ENCODE measurements at regions not wholly inside any gene's neighbourhood (a gene's known extent, or its start where the extent isn't known, plus 50 kb on each side); places are given as distances from the start of the nearest gene placed in this dataset.

- H3K4me2 ChIP-seq (ENCODE audit: low read length), result no peak overlapping the region
- no peaks in the 10 kb centered on the region for H3K9me3 ChIP-seq (ENCODE audit: control insufficient read depth, low read length)
- H3K27me3 ChIP-seq (ENCODE audit: control insufficient read depth, insufficient read depth, low read length), result no peaks in the 10 kb centered on the region
- no peak overlapping the region for H3K4me3 ChIP-seq (ENCODE audit: low read depth, low read length)
- TF ChIP-seq, protein P1, sequence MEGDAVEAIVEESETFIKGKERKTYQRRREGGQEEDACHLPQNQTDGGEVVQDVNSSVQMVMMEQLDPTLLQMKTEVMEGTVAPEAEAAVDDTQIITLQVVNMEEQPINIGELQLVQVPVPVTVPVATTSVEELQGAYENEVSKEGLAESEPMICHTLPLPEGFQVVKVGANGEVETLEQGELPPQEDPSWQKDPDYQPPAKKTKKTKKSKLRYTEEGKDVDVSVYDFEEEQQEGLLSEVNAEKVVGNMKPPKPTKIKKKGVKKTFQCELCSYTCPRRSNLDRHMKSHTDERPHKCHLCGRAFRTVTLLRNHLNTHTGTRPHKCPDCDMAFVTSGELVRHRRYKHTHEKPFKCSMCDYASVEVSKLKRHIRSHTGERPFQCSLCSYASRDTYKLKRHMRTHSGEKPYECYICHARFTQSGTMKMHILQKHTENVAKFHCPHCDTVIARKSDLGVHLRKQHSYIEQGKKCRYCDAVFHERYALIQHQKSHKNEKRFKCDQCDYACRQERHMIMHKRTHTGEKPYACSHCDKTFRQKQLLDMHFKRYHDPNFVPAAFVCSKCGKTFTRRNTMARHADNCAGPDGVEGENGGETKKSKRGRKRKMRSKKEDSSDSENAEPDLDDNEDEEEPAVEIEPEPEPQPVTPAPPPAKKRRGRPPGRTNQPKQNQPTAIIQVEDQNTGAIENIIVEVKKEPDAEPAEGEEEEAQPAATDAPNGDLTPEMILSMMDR (IDR thresholded peaks at IDR 0.05), result no peak
- no peak overlapping the region for H3K27ac ChIP-seq
- no peak overlapping the region for H3K9ac ChIP-seq
- no peaks in the 10 kb centered on the region for H3K4me1 ChIP-seq
- no peaks in the 10 kb centered on the region for H3K36me3 ChIP-seq (ENCODE audit: control insufficient read depth, insufficient read depth, low read length)
- no peaks in the 10 kb centered on the region for H3K79me2 ChIP-seq
- no peak overlapping the region for H2AFZ ChIP-seq
Measured at GRCh38 chr14:25788252-25788651, 738.3 kb upstream of the STXBP6 start.

DNA sequence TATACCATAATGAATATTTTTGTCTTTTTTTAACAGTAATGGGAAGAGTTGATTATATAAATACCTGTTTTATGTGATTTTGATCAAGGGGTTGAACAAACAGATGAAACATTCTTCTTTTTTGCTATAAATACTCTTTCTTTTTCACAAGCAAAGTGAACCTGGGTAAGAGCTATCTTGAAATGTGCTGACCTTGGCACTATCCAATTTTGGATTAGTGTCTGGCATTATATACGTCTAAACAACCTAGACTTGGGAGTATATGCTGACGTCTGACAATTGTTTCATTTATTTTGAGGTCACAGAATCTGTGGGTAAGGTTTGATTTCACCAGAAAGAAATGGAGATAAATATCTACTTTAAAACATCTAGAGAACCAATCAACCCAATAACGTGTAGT is 716.0 kb upstream of the STXBP6 start:
- H3K27ac ChIP-seq, result no peak overlapping the region
- H3K36me3 ChIP-seq (ENCODE audit: control insufficient read depth, insufficient read depth, low read length), result no peaks in the 10 kb centered on the region
- H3K79me2 ChIP-seq, result no peaks in the 10 kb centered on the region
- H3K9me3 ChIP-seq (ENCODE audit: control insufficient read depth, low read length), result no peaks in the 10 kb centered on the region
- TF ChIP-seq, protein P1 (IDR thresholded peaks at IDR 0.05), result no peak
- H3K4me2 ChIP-seq (ENCODE audit: low read length), result no peak overlapping the region
- H3K4me1 ChIP-seq, result no peaks in the 10 kb centered on the region
- H3K4me3 ChIP-seq (ENCODE audit: low read depth, low read length), result no peak overlapping the region
- H3K27me3 ChIP-seq (ENCODE audit: control insufficient read depth, insufficient read depth, low read length), result no peaks in the 10 kb centered on the region
- H3K9ac ChIP-seq, result no peak overlapping the region
- H2AFZ ChIP-seq, result no peak overlapping the region

DNA sequence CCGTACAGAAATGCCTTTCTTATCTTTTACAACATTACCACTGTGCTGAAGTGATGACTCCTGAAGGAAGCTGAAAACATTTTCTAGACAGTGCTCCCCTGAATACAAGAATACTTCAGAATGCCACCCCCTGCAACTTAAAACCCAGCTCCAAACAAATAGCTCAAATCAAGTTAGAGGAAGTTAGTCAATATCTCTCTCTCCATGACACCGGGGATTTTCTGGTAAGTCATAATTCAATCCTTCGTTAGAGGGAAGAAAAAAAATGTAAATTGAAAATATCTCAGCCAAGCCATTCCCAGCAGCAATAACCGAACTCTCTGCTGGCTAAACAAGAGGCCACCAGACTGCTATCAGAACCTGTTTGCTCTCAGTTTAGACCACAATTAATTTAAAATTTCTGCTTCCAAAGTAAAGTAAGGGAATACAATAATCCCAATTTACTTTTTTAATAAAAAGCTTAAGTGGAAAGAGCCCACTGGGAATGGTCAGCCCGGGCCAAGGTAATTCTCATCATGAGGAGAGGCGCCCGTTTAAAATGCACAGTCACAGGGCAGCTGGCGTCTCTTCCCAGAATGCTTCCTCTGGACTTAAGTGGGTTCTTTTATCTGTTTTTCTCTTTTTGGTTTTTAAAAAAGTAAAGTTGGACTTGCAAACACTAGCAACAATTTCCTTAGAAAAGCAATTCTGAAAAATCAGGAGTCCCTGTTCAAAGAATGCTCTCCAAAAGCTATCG is 710.1 kb upstream of the STXBP6 start:
- H3K27me3 ChIP-seq (ENCODE audit: control insufficient read depth, insufficient read depth, low read length), result no peaks in the 10 kb centered on the region
- H3K36me3 ChIP-seq (ENCODE audit: control insufficient read depth, insufficient read depth, low read length), result no peaks in the 10 kb centered on the region
- H3K27ac ChIP-seq, result no peak overlapping the region
- H3K79me2 ChIP-seq, result no peaks in the 10 kb centered on the region
- TF ChIP-seq, protein P1 (IDR thresholded peaks at IDR 0.05), result no peak
- no peak overlapping the region for H3K4me3 ChIP-seq (ENCODE audit: low read depth, low read length)
- no peak overlapping the region for H3K9ac ChIP-seq
- no peak overlapping the region for H3K4me2 ChIP-seq (ENCODE audit: low read length)
- no peak overlapping the region for H2AFZ ChIP-seq
- no peaks in the 10 kb centered on the region for H3K9me3 ChIP-seq (ENCODE audit: control insufficient read depth, low read length)
- no peaks in the 10 kb centered on the region for H3K4me1 ChIP-seq

- Histone ChIP-seq H2AFZ (no peak overlapping the region), H3K27ac (no peak overlapping the region), H3K27me3 (ENCODE audit: control insufficient read depth, insufficient read depth, low read length) (no peaks in the 10 kb centered on the region), H3K4me1 (no peaks in the 10 kb centered on the region), H3K9me3 (ENCODE audit: control insufficient read depth, low read length) (no peaks in the 10 kb centered on the region), H3K9ac (no peak overlapping the region), H3K36me3 (ENCODE audit: control insufficient read depth, insufficient read depth, low read length) (no peaks in the 10 kb centered on the region), H3K4me3 (ENCODE audit: low read depth, low read length) (no peak overlapping the region), H3K4me2 (ENCODE audit: low read length) (no peak overlapping the region), H3K79me2 (no peaks in the 10 kb centered on the region)
- TF ChIP-seq, protein P1 (IDR thresholded peaks at IDR 0.05), result no peak
Measured at GRCh38 chr14:25759256-25759655, 709.3 kb upstream of the STXBP6 start.

GRCh38 chr14:25757364-25757763 is 707.4 kb upstream of the STXBP6 start:
- no peak overlapping the region for H3K4me3 ChIP-seq (ENCODE audit: low read depth, low read length)
- H3K9ac ChIP-seq, result no peak overlapping the region
- no peaks in the 10 kb centered on the region for H3K79me2 ChIP-seq
- TF ChIP-seq, protein P1 (IDR thresholded peaks at IDR 0.05), result no peak
- H2AFZ ChIP-seq, result no peak overlapping the region
- H3K36me3 ChIP-seq (ENCODE audit: control insufficient read depth, insufficient read depth, low read length), result no peaks in the 10 kb centered on the region
- H3K4me1 ChIP-seq, result no peaks in the 10 kb centered on the region
- no peak overlapping the region for H3K4me2 ChIP-seq (ENCODE audit: low read length)
- no peak overlapping the region for H3K27ac ChIP-seq
- no peaks in the 10 kb centered on the region for H3K27me3 ChIP-seq (ENCODE audit: control insufficient read depth, insufficient read depth, low read length)
- H3K9me3 ChIP-seq (ENCODE audit: control insufficient read depth, low read length), result no peaks in the 10 kb centered on the region
